Lower leg skin (tissue), 4 donors: ENCODE measurements at regions not wholly inside any gene's neighbourhood (a gene's known extent, or its start where the extent isn't known, plus 50 kb on each side); places are given as distances from the start of the nearest gene placed in this dataset.

Experiments
- DNase-seq, 2 donors: peaks; one replicate each; pipeline ENCODE4 v3.0.0-alpha.2; 2019; ENCODE audit warnings: low spot score in 2 of 2
- H3K4me3 ChIP-seq: fragments of 200-600 bp; sonication (generic); 2 replicates; pipeline ENCODE4 v1.5.1; 2017; ENCODE audit warnings: mild to moderate bottlenecking, low read depth; ENCODE audit not compliant: poor library complexity, severe bottlenecking
- CTCF ChIP-seq, 3 donors: fragments of 450-650 bp; IDR thresholded peaks; one replicate each; pipeline ENCODE4 v1.5.1; 2016; ENCODE audit warnings: antibody characterized with exemption in 3 of 3, mild to moderate bottlenecking in 3 of 3, moderate library complexity in 2 of 3
- POLR2A ChIP-seq, 2 donors: fragments of 450-650 bp; IDR thresholded peaks; one replicate each; pipeline ENCODE4 v1.6.1; 2016 to 2017; ENCODE audit warnings: antibody characterized with exemption in 2 of 2, mild to moderate bottlenecking in 1 of 2, moderate library complexity in 1 of 2
- WGBS, 2 donors: methylation state at CpG; one replicate each; pipeline ENCODE4 v1.1.5; 2018; 5-methylcytosine and 5-hydroxymethylcytosine counted together
- intact Hi-C: fragments of 100-400 bp; cut with DNase I; formaldehyde crosslinking; loops from one replicate; pipeline ENCODE4 v1.15.0; 2023; ENCODE audit warnings: low total_unique reads

- no peak overlapping the region for H3K4me3 ChIP-seq
- intact Hi-C loops: no loop called here
- no peak for DNase-seq
- TF ChIP-seq CTCF (IDR thresholded peaks at IDR 0.05): no peak
- WGBS, 2 donors: 51 to 56% methylated on average over 4 of the region's 4 CpGs
Measured at GRCh38 chr2:186399082-186399644, 86.9 kb upstream of the ZC3H15 start.

GRCh38 chr2:186405842-186406241 is 80.2 kb upstream of the ZC3H15 start:
- no peak overlapping the region for H3K4me3 ChIP-seq
- no peak for TF ChIP-seq POLR2A (IDR thresholded peaks at IDR 0.05)
- no peak for TF ChIP-seq CTCF (IDR thresholded peaks at IDR 0.05)
- intact Hi-C loops: no loop called here
- no peak for DNase-seq

GRCh38 chr2:186407611-186408010 is 78.4 kb upstream of the ZC3H15 start:
- H3K4me3 ChIP-seq: no peak overlapping the region
- TF ChIP-seq POLR2A (IDR thresholded peaks at IDR 0.05) (no peak), CTCF (IDR thresholded peaks at IDR 0.05) (no peak)
- 98 to 100% methylated on average over 3 of the region's 3 CpGs for WGBS, 2 donors
- intact Hi-C loops: no loop called here
- no peak for DNase-seq

- TF ChIP-seq CTCF (IDR thresholded peaks at IDR 0.05) (no peak), POLR2A (IDR thresholded peaks at IDR 0.05) (no peak)
- intact Hi-C loops: no loop called here
- no peak overlapping the region for H3K4me3 ChIP-seq
- DNase-seq: no peak
- WGBS, 2 donors: 95 to 100% methylated on average over 2 of the region's 2 CpGs
Measured at GRCh38 chr2:186410802-186411201, 75.3 kb upstream of the ZC3H15 start.

- TF ChIP-seq POLR2A (IDR thresholded peaks at IDR 0.05): no peak
- TF ChIP-seq CTCF (IDR thresholded peaks at IDR 0.05): no peak
- H3K4me3 ChIP-seq: no peak overlapping the region
- WGBS, 2 donors: 20 to 28% methylated on average over 3 of the region's 3 CpGs
- intact Hi-C loops: no loop called here
- DNase-seq: peak; percentile 64 to 88
Measured at GRCh38 chr2:186422226-186422625, 63.8 kb upstream of the ZC3H15 start.

- 86 to 92% methylated on average over 2 of the region's 2 CpGs for WGBS, 2 donors
Measured at GRCh38 chr2:186423481-186423880, 62.6 kb upstream of the ZC3H15 start.

More at GRCh38 chr2:186423481-186423880, 62.6 kb upstream of the ZC3H15 start:
- H3K4me3 ChIP-seq: no peak overlapping the region
- no peak for DNase-seq
- TF ChIP-seq CTCF (IDR thresholded peaks at IDR 0.05) (no peak), POLR2A (IDR thresholded peaks at IDR 0.05) (no peak)
- intact Hi-C loops: no loop called here
